Epithelial cell of esophagus (primary cell): ENCODE measurements at regions not wholly inside any gene's neighbourhood (a gene's known extent, or its start where the extent isn't known, plus 50 kb on each side); places are given as distances from the start of the nearest gene placed in this dataset.

Experiments
- DNase-seq: peaks from one replicate; pipeline ENCODE4 v3.0.0; 2010; ENCODE audit warnings: low read depth
- H3K4me3 ChIP-seq: 2 replicates; pipeline ENCODE4 v1.5.1; 2011; ENCODE audit warnings: mild to moderate bottlenecking, low read length, control low read depth
- CTCF ChIP-seq: IDR thresholded peaks from 2 replicates; pipeline ENCODE4 v1.5.1; 2011; ENCODE audit warnings: low read depth, mild to moderate bottlenecking, low read length, control low read depth, inconsistent platforms; ENCODE audit not compliant: insufficient read depth; ENCODE audit errors: missing control alignments

GRCh38 chr10:53432035-53432434, 659.5 kb upstream of the MBL2 start:
- no peak for TF ChIP-seq CTCF
- no peak for DNase-seq
- no peak overlapping the region for H3K4me3 ChIP-seq

GRCh38 chr10:53430974-53431373, 658.4 kb upstream of the MBL2 start:
- DNase-seq: no peak
- no peak for TF ChIP-seq CTCF
- no peak overlapping the region for H3K4me3 ChIP-seq

- no peak for DNase-seq
- TF ChIP-seq CTCF: no peak
- no peak overlapping the region for H3K4me3 ChIP-seq
Observed at GRCh38 chr10:53430127-53430891, 657.7 kb upstream of the MBL2 start.

GRCh38 chr10:53422223-53422888, 649.8 kb upstream of the MBL2 start:
- no peak for TF ChIP-seq CTCF
- H3K4me3 ChIP-seq: no peak overlapping the region
- DNase-seq: no peak

- DNase-seq: no peak
- no peak for TF ChIP-seq CTCF
- no peak overlapping the region for H3K4me3 ChIP-seq
Observed at GRCh38 chr10:53412651-53413050, 640.1 kb upstream of the MBL2 start.

- H3K4me3 ChIP-seq: no peak overlapping the region
- TF ChIP-seq CTCF: no peak
- DNase-seq: no peak
Observed at GRCh38 chr10:53406532-53406931, 633.9 kb upstream of the MBL2 start.
